Stimulated activated CD8-positive, alpha-beta memory T cell treated with anti-CD3 and anti-CD28 coated beads, Interleukin-12 subunit alpha, Interleukin-12 subunit beta, amount 100 ng/mL, for 24 hours (primary cell): ENCODE measurements at regions not wholly inside any gene's neighbourhood (a gene's known extent, or its start where the extent isn't known, plus 50 kb on each side); places are given as distances from the start of the nearest gene placed in this dataset.
"Not testable (repeated sequence)": the region's sequence is repeated elsewhere in the genome, so short reads cannot be mapped to it uniquely, and the experiment has no call there.

Experiments
- DNase-seq: peaks from one replicate; pipeline ENCODE4 v3.0.0-alpha.2; 2020; ENCODE audit errors: extremely low read depth

- DNase-seq, result no peak
These were observed 247.3 kb downstream of the LPIN1 start for GRCh38 chr2:11993749-11994148.

DNA sequence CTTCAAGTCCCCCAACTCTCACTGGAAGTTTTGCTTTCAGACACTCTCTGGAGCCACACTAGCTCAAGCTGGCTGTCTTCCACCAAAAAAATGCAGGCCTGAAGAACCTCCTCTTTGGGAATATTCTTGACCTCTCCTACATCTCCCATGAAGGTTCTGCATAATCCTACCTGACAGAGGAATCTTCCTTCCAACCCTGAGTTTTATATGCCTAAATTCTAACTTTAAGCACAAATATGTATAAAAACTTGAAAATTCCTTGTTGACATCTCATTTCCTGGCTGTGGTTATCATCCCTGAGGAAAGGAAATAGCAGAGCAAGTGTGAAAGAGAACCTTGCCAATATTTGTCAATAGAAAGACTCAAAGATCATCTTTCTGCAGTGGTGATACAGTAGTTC lies 249.0 kb downstream of the LPIN1 start:
- no peak for DNase-seq

DNA sequence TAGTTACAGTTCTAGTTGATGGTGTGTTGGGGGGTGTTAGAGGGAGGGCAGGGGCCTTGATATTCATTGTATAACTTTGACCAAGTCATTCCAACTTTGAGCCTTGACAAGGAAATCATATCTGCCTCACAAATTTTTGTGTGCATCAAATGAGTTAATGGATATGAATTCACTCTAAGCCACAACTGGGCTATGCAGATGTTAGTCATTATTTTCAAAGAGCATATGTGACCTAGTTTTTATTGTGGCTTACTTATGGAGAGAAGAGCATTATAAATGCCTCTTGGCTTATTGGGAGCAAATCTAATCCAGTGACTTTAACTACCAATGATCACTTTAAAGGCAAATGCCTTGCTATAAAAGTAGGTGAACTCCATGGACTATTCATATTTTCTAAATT lies 250.2 kb downstream of the LPIN1 start:
- no peak for DNase-seq

GRCh38 chr2:11997142-11997541 lies 250.7 kb downstream of the LPIN1 start:
- DNase-seq, result no peak

- no peak for DNase-seq
These were observed 251.8 kb downstream of the LPIN1 start for GRCh38 chr2:11998218-11998617.

GRCh38 chr2:11998626-11999378 lies 252.4 kb downstream of the LPIN1 start:
- no peak for DNase-seq

- DNase-seq, result no peak
These were observed 255.2 kb downstream of the LPIN1 start for GRCh38 chr2:12001621-12002020.

GRCh38 chr2:12002215-12002614 lies 255.8 kb downstream of the LPIN1 start:
- DNase-seq, result no peak

- DNase-seq, result no peak
These were observed 258.3 kb downstream of the LPIN1 start for GRCh38 chr2:12004713-12005112.

DNA sequence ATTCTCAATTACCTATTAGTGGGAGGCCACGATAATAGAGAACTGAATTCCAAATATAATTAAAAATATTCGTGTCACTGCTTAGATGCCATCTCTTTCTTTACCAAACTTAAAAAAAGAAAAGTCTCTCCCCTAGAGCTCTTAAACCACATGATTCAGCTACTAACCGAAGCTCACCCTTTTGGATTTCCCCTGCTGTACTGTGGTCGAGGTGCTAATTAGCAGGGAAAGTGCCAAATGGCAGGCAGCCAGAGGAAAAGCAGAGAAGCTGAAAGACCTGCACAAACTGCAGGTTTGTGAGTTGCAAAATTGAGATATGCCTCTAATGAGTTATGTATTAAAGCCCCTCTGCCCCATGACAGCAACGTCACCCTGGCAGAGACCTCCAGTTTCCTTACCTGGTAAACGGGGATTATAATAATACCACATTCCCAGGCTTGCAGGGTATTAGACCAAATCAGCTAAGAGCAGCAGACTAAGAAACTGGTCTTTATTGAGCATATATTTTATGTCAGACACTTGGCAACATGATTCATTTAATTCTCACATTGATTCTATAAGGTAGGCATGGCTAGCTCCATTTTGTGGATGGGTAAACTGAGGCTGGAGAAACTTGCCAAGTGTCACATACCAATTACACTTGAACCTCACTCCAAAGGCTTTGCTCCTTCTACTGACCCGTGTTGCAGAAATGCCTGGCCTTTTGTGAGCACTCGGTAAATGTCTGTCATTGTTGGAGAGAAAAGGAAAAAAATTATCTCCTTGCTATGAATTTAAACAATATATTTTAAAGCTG lies 259.7 kb downstream of the LPIN1 start:
- DNase-seq, result peak; percentile 45

DNA sequence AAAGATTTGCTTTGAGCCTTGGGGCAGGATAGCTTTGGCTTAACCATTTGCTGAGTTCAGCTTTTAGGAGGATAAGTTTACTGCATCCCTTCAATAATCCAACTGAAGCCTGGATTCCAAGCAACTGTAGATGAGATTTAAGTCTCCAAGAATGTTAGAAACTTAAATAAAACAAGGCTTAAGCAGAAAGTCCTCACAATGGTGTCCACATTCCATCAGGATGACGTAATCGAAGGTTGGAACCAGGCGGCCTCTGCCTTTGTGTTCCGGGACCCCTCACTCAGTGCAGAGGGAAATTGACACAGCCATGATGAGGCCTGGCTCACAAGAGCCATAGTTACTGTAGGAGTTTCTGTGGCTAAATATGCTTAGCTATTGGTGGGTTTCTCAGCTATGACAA lies 260.4 kb downstream of the LPIN1 start:
- no peak for DNase-seq

DNA sequence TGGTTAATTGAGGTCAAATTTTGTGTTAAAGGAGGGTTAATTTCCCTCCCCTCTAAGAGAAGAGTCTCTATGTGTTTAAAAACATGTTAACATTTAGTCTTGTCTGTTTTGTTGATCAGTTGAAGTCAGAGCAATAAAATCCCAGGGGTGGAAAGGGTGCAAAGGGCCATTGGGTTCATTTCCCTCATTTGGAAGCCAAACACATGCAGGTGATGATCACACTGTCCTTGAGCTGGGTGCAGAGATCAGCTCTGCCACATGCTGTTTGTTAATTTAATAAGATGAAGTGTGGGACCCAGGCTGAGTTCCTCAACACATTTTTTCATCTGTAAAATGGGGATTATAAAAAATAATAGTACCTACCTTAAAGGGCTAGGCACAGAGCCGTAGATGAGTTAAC lies 260.9 kb downstream of the LPIN1 start:
- no peak for DNase-seq

- DNase-seq, result no peak
These were observed 262.1 kb downstream of the LPIN1 start for GRCh38 chr2:12008425-12009061.

GRCh38 chr2:12009323-12009905 lies 263.0 kb downstream of the LPIN1 start:
- DNase-seq, result no peak

DNA sequence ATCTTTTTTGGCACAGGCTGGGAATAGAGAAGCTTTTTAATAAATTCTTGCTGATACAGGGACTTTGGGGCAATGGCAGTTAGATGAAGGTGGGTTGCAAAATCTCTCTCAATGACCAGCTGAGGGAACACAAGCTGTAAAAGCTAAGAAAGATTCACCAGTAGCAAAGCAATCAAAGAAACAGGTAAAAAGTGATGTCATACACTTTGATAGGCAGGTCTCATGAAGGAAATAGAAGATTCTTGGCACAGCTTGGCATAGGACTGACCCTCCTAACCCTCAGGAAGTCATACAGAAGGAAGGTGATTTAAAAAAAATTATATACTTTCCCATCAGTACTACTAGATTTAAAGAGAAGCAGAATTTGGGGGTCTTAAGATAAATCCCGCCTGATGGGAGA lies 263.6 kb downstream of the LPIN1 start:
- DNase-seq, result no peak

DNA sequence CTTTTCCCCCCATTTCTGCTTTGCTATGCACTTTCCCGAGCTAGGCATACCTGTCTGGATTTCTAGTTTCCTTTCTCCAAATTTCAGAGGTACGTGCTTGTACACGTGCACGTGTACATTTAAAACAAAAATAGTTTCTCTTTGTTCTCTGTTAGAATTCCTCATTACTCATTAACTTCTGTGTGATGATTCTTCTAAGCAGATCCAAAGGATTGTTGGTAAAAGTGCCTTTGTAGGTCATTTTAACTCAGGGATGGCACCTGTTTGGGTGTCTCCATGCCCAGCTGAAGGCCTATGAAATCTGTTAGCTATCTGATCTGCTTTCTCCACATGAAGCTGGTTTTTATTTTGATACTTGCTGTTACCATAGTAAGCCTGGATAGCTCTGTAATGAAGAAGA lies 264.3 kb downstream of the LPIN1 start:
- no peak for DNase-seq

GRCh38 chr2:12014088-12014960 lies 267.9 kb downstream of the LPIN1 start:
- DNase-seq, result no peak

DNA sequence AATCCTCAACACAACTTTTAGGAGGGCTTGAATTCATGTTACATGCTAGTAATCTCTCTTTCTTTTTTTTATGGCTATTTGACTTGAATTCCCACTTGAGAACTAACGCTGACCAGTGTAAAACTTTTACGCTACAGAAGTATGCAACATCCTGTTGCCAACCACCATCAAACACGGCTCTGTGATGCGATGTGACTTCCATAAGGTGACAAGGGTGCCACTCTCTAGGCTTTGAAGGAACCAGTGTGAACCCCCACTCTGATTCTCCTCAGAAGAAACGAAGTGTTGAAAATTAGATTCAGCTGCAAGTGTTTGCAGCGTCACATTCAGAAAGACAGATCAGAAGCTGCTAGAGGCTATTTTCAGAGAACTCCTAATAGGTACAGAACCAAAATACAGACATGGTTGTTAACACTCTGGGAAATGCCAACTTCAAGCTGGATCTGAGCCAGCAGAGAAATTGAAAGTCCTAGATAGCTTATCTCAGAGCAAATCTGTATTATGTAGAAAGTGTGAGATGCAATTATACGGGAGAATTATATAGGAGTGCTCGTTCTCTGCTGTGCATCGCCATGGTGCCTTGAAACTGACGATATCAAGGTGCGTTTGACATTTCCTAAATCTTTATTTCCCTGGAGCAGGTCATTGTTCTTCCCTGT lies 271.2 kb downstream of the LPIN1 start:
- DNase-seq, result no peak

DNA sequence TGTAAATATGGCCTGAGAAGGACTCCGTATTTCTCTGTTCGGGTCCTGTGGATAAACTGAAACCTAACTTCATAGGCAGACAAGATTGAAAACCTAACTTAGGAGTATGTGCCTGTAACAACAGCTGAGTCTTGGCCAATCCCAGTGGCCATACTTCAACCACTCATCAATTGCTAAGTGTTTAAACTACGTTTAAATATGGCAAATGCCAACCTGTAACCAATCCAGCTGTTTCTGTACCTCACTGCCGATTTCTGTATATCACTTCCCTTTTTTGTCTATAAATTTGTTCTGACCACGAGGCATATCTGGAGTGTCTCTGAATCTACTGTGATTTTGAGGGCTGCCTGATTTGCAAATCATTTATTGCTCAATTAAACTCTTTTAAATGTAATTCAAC lies 272.3 kb downstream of the LPIN1 start:
- not testable (repeated sequence) for DNase-seq

DNA sequence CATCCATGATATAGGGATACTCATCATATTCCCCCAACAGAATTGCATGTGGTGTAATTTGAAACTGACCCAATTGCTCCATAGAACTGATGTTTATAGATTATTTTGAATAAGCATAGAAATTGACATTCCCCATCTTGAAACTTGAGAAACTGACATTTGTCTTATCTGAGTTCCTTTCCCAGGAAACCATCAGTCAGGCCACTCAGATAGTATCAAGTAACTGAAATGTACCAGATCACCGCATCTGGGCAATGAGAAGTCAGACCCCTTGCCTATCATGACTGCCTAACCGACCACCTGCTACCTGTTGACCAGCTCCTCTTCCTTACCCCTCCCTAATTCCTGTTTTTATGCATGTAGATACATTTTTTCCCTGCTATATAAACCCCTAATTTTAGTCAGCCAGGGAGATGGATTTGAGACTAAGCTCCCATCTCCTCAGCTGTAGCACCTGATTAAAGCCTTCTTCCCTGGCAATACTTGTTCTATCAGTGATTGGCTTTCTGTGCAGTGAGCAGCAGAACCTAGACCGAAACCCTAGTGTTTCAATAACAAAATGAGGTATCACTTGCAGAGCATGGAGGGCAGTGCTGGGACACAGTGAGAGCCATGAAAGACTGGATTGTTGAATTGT lies 274.5 kb downstream of the LPIN1 start:
- DNase-seq, result no peak
